GM12892 (cell line): ENCODE measurements at regions not wholly inside any gene's neighbourhood (a gene's known extent, or its start where the extent isn't known, plus 50 kb on each side); places are given as distances from the start of the nearest gene placed in this dataset.

Experiments used
- POLR2A ChIP-seq: IDR thresholded peaks from 2 replicates; pipeline ENCODE4 v1.6.1; 2011; ENCODE audit warnings: low read depth, low read length, control low read depth
- POLR2AphosphoS5 ChIP-seq: IDR thresholded peaks from 2 replicates; pipeline ENCODE4 v1.6.1; 2011; ENCODE audit warnings: low read depth, low read length, control low read depth

- TF ChIP-seq POLR2AphosphoS5 = no peak
- no peak for TF ChIP-seq POLR2A
Measured at GRCh38 chr1:166507347-166507746, 331.9 kb upstream of the POGK start.
